ENCODE measurements at regions not wholly inside any gene's neighbourhood (a gene's known extent, or its start where the extent isn't known, plus 50 kb on each side); places are given as distances from the start of the nearest gene placed in this dataset.

- Histone ChIP-seq H3K4me2 (ENCODE audit: insufficient read depth, low read length) (no peak overlapping the region), H3K9me3 (replicated peaks; ENCODE audit: control insufficient read depth, insufficient read depth, low read length) (peaks cover 4% of the 10 kb centered on the region), H2AFZ (ENCODE audit: low read depth, low read length) (no peak overlapping the region), H3K27me3 (ENCODE audit: control insufficient read depth in 2 of 2, insufficient read depth in 2 of 2, low read length in 2 of 2) (no peaks in the 10 kb centered on the region), H3K36me3 (ENCODE audit: control insufficient read depth in 2 of 2, extremely low read depth in 1 of 2, insufficient read depth in 2 of 2, low read length in 2 of 2) (no peaks in the 10 kb centered on the region), H3K4me1 (ENCODE audit: control insufficient read depth, extremely low read depth, insufficient read depth, low read length) (no peaks in the 10 kb centered on the region), H3K9me1 (replicated peaks; ENCODE audit: control insufficient read depth, extremely low read depth, insufficient read depth, low read length) (no peaks in the 10 kb centered on the region), H3K79me2 (ENCODE audit: control insufficient read depth, insufficient read depth, low read length) (no peaks in the 10 kb centered on the region), H3K27ac (ENCODE audit: insufficient read depth, low read depth, low read length) (no peak overlapping the region), H3K4me3 (replicated peaks in 1 of 3; ENCODE audit: insufficient read depth in 1 of 3, low read depth in 1 of 3, low read length in 3 of 3) (no peak overlapping the region), H4K20me1 (replicated peaks; ENCODE audit: control insufficient read depth, extremely low read depth, insufficient read depth, low read length) (no peaks in the 10 kb centered on the region), H3K9ac (replicated peaks; ENCODE audit: extremely low read depth, insufficient read depth, low read length) (no peak overlapping the region)
- dilution Hi-C loops (cut with MboI; ENCODE audit: extremely low pct_ligation_motif_present, low sequenced_read_pairs) (no loop called here), intact Hi-C loops (cut with micrococcal nuclease) (no loop called here)
- ChIA-PET CTCF (no interaction called here), POLR2A (no interaction called here)
- FAIRE-seq (no peak), DNase-seq (ENCODE audit: low read depth, low spot score) (no peak)
- BruUV-seq (replicated peaks), result no TSS peak
- no peak for TF ChIP-seq MYC (IDR thresholded peaks at IDR 0.05; ENCODE audit: low read depth, low read length)
- TF ChIP-seq EZH2 (IDR thresholded peaks at IDR 0.05; ENCODE audit: borderline replicate concordance, low read depth, low read length, severe bottlenecking), result no peak
- TF ChIP-seq POLR2AphosphoS5 (IDR thresholded peaks at IDR 0.05; ENCODE audit: insufficient read depth, low read depth, low read length), result no peak
- no peak for TF ChIP-seq POLR2A (IDR thresholded peaks at IDR 0.05; ENCODE audit: low read depth, low read length)
- no peak for TF ChIP-seq GATA2 (IDR thresholded peaks at IDR 0.05; ENCODE audit: insufficient read depth, insufficient read length, low read depth, low read length)
- TF ChIP-seq FOS (IDR thresholded peaks at IDR 0.05; ENCODE audit: borderline replicate concordance, insufficient read depth, low read length), result no peak
- TF ChIP-seq, protein P1, sequence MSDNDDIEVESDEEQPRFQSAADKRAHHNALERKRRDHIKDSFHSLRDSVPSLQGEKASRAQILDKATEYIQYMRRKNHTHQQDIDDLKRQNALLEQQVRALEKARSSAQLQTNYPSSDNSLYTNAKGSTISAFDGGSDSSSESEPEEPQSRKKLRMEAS (IDR thresholded peaks at IDR 0.05; ENCODE audit: insufficient read depth, insufficient read length), result no peak
- TF ChIP-seq, protein P2, sequence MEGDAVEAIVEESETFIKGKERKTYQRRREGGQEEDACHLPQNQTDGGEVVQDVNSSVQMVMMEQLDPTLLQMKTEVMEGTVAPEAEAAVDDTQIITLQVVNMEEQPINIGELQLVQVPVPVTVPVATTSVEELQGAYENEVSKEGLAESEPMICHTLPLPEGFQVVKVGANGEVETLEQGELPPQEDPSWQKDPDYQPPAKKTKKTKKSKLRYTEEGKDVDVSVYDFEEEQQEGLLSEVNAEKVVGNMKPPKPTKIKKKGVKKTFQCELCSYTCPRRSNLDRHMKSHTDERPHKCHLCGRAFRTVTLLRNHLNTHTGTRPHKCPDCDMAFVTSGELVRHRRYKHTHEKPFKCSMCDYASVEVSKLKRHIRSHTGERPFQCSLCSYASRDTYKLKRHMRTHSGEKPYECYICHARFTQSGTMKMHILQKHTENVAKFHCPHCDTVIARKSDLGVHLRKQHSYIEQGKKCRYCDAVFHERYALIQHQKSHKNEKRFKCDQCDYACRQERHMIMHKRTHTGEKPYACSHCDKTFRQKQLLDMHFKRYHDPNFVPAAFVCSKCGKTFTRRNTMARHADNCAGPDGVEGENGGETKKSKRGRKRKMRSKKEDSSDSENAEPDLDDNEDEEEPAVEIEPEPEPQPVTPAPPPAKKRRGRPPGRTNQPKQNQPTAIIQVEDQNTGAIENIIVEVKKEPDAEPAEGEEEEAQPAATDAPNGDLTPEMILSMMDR (IDR thresholded peaks at IDR 0.05; ENCODE audit: extremely low read depth in 1 of 2, insufficient read depth in 1 of 2, low read depth in 1 of 2, low read length in 2 of 2), result no peak
- no peak for TF ChIP-seq JUN (IDR thresholded peaks at IDR 0.05; ENCODE audit: borderline replicate concordance, insufficient read depth, insufficient read length, low read depth)
Measured at GRCh38 chr21:30081506-30081905, 85.1 kb downstream of the CLDN17 start.
